ENCODE measurements at regions not wholly inside any gene's neighbourhood (a gene's known extent, or its start where the extent isn't known, plus 50 kb on each side); places are given as distances from the start of the nearest gene placed in this dataset.

- Histone ChIP-seq H3K9ac (ENCODE audit: low read length) (no peak overlapping the region), H3K4me2 (replicated peaks; ENCODE audit: low read depth, low read length, poor library complexity, severe bottlenecking) (no peak overlapping the region)
These were observed 352.4 kb upstream of the ACTBL2 start for GRCh38 chr5:57834829-57835608.

More at GRCh38 chr5:57834829-57835608, 352.4 kb upstream of the ACTBL2 start:
- Histone ChIP-seq H3K27me3 (replicated peaks in 1 of 4; ENCODE audit: control extremely low read depth in 1 of 4, control insufficient read depth in 3 of 4, insufficient read depth in 4 of 4, low read length in 3 of 4) (no peaks in the 10 kb centered on the region), H3K36me3 (replicated peaks in 1 of 2; ENCODE audit: control extremely low read depth in 1 of 2, control insufficient read depth in 1 of 2, extremely low read depth in 1 of 2, insufficient read depth in 2 of 2, low read length in 1 of 2) (no peaks in the 10 kb centered on the region), H3K4me3 (ENCODE audit: control extremely low read depth in 1 of 5, extremely low read depth in 1 of 5, insufficient read depth in 1 of 5, low read depth in 2 of 5, low read length in 4 of 5) (no peak overlapping the region), H3K4me1 (ENCODE audit: control insufficient read depth in 2 of 2, insufficient read depth in 2 of 2, low read length in 2 of 2) (no peaks in the 10 kb centered on the region), H4K20me1 (ENCODE audit: control insufficient read depth, insufficient read depth, low read length, poor library complexity, severe bottlenecking) (no peaks in the 10 kb centered on the region), H3K79me2 (ENCODE audit: control insufficient read depth, insufficient read depth, low read length) (no peaks in the 10 kb centered on the region), H3K27ac (ENCODE audit: low read length in 2 of 2) (no peak overlapping the region), H2AFZ (ENCODE audit: insufficient read depth, low read depth, low read length, poor library complexity, severe bottlenecking) (no peak overlapping the region), H3K9me3 (ENCODE audit: control extremely low read depth in 1 of 3, control insufficient read depth in 2 of 3, insufficient read depth in 1 of 3, low read length in 2 of 3) (no peaks in the 10 kb centered on the region)
- CTCF ChIA-PET: no interaction called here
- DNase-seq: no peak
- TF ChIP-seq CTCF (IDR thresholded peaks at IDR 0.05): no peak
- TF ChIP-seq EZH2 (IDR thresholded peaks at IDR 0.05; ENCODE audit: borderline replicate concordance, insufficient read depth, low read depth, low read length, poor library complexity, severe bottlenecking): no peak
- intact Hi-C loops (cut with micrococcal nuclease): no loop called here
- H3K4me1 Mint-ChIP-seq: no peaks in the 10 kb centered on the region
- H3K27me3 Mint-ChIP-seq: no peaks in the 10 kb centered on the region
- no peaks in the 10 kb centered on the region for H3K9me3 Mint-ChIP-seq (ENCODE audit: insufficient read depth)
- H3K27ac Mint-ChIP-seq: no peak overlapping the region
- H3K4me3 Mint-ChIP-seq: no peak overlapping the region
- POLR2A ChIA-PET: no interaction called here
- 94% methylated on average over 5 of the region's 6 CpGs for WGBS (ENCODE audit: insufficient coverage)
- no peak for ATAC-seq (ENCODE audit: low read depth)
